CD4-positive, alpha-beta T cell treated with Interleukin-10 for 1 hour (primary cell): ENCODE measurements at regions not wholly inside any gene's neighbourhood (a gene's known extent, or its start where the extent isn't known, plus 50 kb on each side); places are given as distances from the start of the nearest gene placed in this dataset.
"Not testable (repeated sequence)": the region's sequence is repeated elsewhere in the genome, so short reads cannot be mapped to it uniquely, and the experiment has no call there.

ENCODE experiments used
- DNase-seq: peaks from one replicate; pipeline ENCODE4 v3.0.0-alpha.2; 2020

- DNase-seq: not testable (repeated sequence)
Observed at GRCh38 chr4:189654396-189654795, 286.3 kb upstream of the FRG1 start.

DNA sequence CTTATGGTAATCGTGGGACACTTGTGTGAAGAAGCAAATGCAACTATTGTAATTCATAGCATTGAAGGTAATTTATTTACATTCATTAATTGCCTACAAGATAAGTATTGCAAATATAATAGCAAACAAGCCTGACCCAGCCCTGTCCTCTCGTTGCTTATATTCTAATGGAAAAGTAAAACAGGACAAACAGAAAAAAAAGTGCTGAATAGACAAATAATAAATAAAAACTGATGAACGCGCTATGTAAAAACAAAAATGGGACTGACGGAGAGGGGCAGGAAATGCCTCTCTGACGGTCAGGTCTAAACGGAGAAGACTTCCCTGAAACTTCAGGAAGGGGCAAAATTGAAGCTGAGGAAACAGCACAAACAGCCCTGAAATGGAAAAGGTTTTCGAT is 284.9 kb upstream of the FRG1 start:
- DNase-seq: not testable (repeated sequence)

- no peak for DNase-seq
Observed at GRCh38 chr4:189656641-189657040, 284.0 kb upstream of the FRG1 start.

GRCh38 chr4:189658259-189658658 is 282.4 kb upstream of the FRG1 start:
- DNase-seq: not testable (repeated sequence)

GRCh38 chr4:189658831-189659230 is 281.8 kb upstream of the FRG1 start:
- not testable (repeated sequence) for DNase-seq

DNA sequence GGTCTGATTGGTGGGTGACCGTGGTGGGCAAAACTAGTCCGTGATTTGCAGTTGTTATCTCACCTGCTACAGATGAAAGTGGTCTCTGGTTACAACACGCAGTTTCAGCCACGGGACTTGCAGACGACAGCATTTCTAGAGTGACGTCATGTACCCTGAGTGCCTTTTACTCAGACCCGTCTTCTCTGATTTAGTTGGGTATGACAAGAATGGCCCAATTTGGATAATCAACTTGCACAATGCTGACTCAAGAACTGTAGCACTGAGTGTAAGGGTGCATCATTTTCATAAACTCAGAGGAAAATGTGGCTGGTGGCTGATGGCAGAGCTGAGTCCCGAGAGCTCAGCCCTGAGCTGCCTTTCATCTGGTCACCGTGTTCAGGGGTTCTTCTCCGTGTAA is 281.4 kb upstream of the FRG1 start:
- DNase-seq: no peak

GRCh38 chr4:189660722-189661360 is 279.8 kb upstream of the FRG1 start:
- no peak for DNase-seq

- no peak for DNase-seq
Observed at GRCh38 chr4:189664693-189665250, 275.9 kb upstream of the FRG1 start.

DNA sequence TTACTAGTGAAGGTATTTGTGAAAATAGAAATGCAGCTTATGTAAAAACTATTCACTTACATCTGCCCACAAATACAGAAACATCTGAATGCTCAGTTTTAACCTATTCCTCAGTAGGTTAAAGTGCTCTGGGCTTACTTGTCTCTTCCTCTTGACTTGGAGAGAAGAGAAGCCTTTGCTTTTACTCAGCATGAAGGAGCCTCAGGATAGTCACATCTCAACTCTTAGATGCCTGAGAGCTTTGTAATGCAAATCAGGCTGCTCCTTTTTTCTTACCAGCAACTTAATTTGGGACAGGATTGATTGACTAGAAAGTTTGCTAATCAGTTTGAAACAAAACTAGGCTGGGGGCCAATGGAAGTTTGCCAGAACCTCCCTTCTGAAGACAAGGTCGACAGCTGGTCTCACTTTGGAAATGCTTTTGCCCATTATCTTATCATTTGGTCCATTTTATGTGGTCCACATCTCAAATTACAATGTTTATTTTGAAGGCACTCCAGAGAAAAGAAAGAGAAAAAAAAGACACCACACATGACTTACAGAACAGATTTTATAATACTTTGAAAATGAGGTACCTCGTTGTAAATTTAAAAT is 274.9 kb upstream of the FRG1 start:
- not testable (repeated sequence) for DNase-seq

DNA sequence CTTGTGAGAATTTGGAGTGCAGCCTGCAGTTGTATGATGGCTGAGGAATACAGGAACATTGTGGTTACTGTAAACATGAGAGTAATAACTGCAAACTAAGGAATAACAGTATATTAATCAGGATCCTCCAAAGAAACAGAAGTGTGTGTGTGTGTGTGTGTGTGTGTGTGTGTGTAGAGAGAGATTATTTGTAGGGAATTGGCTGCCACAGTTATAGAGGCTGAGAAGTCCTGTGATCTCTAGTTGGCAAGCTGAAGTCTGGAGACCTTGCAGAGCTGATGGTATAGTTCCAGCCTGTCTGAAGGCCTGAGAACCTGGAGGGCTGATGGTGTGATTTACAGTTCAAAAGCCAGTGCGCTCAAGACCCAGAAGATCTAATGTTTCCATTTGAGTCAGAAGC is 273.3 kb upstream of the FRG1 start:
- not testable (repeated sequence) for DNase-seq

DNA sequence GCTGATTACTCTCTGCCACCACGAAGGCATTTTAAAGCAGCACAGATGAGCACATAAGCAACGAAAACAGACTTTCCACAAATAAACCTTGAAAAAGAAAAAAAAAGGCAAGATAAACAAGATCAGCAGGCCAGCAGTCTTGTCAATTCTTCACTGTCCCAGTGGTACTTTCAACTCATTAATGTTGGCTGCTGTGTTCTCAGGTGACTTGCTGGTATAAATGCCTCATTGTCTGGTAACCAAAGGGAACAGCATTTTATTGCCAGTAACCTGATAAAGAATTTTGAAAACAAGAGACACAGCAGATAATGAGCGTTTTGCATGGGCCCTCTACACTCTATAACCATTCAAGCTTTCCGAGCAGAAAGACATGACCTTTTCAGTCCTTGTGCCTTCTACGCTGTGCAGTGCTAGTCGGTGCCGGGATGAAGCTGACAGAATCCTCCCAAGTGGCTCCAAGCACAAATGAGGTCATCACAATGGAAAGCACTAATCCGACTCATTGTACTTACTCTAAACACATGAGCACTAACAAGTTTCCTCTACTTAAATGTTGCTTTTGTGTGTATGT is 242.9 kb upstream of the FRG1 start:
- DNase-seq: not testable (repeated sequence)

- DNase-seq: not testable (repeated sequence)
Observed at GRCh38 chr4:189703000-189703399, 237.7 kb upstream of the FRG1 start.

- not testable (repeated sequence) for DNase-seq
Observed at GRCh38 chr4:189706821-189707220, 233.9 kb upstream of the FRG1 start.

DNA sequence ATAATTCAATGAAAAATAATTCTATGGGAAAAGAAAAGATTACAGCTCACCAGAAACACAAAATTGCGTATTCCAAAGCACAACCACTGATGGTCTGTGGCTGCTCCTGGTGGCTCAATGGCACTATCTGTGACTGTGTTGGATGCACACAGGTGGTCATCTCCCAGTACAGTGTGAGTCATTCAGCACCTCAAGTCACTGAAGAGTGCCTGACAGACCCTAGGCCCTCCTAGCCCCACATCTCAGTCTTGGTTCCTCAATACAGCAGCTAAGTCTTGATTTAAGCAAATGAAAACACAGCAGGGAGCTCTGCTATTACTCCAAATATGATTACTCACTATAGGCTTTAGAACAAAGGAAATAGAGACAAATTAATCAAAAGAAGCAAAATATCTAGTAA is 233.4 kb upstream of the FRG1 start:
- not testable (repeated sequence) for DNase-seq

DNA sequence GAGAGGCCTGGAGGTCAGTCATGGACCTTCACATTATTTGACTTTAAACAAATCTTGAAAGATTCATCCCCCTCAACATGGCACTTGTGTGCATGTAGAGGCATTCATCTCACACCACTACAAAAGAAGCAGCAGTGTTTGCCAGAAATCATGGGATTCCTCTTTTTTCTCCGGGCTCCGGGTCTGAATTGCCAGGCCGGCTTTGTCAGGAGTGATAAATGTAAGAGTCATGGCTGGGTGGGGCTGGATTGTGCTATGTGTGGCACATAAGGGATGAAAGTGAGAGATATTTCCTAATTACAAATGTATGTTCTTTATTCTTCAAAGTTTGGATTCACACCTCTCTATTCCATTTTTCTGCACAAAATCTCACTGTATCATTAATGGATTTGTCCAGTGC is 228.7 kb upstream of the FRG1 start:
- not testable (repeated sequence) for DNase-seq

DNA sequence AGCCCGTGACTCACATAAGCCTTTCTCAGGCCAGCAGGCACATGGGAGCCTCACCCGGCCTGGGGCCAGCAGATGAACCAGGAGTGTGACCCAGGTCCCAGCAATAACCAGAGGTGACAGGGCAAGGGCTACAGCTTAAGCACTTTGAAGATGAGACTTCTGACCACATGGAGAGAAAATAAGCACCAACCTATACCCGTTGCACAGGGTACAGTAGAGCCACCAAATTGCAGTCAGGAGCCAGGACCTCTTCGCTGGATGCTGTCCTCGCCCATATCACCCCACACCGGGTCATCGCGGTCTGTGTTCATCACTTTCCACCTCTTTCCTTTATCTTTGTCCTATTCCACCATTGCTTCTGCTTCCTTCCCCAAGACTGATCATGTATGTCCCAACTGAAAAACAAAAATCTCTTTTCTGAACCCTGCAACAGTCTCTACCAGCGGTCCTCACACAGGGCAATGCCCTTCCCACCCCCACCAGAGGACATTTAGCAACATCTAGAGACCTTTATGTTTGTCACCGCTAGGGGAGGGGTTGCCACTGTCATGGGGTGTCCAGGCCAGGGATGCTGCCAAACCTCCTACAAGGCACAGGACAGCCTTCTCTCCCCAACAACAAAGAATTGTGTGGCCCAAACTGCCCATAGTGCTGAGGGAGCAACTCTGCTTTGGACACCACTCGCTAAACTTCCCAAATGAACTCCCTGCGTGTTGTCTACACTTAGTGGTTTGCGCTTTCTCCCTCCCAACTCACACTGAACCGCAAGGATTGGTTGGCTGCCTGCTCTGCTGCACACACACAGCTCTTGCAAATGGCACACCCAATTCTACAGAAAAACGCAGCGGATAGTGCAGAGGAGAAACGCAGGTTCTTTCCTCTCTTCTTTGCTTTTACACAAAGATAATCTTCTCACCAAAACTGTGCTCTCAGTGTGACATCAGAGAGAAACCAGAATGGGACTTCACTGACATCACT is 219.4 kb upstream of the FRG1 start:
- DNase-seq: not testable (repeated sequence)

DNA sequence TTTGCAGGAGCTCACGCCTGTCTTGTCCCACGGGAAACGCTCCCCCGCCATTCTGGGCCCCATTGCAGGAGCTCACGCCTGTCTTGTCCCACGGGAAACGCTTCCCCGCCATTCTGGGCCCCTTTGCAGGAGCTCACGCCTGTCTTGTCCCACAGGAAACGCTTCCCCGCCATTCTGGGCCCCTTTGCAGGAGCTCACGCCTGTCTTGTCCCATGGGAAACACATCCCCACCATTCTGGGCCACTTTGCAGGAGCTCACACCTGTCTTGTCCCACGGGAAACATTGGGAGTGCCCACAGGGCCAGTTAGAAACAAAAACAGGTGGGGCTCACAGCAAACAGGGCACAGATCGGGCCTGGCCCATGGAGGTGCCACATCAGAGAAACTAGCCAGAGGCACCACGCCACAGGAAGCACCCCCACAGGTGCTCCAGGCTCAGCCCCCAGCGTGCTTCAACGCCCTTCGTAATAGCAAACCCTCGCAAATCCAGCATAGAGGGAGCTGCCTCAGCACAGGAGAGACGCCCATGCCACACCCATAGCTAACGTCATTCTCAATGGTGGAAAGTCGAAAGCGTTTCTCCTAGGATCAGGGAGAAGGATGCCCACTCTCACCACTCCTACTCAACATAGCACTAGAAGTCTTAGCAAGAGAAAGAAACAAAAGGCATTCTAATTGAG is 218.2 kb upstream of the FRG1 start:
- not testable (repeated sequence) for DNase-seq

DNA sequence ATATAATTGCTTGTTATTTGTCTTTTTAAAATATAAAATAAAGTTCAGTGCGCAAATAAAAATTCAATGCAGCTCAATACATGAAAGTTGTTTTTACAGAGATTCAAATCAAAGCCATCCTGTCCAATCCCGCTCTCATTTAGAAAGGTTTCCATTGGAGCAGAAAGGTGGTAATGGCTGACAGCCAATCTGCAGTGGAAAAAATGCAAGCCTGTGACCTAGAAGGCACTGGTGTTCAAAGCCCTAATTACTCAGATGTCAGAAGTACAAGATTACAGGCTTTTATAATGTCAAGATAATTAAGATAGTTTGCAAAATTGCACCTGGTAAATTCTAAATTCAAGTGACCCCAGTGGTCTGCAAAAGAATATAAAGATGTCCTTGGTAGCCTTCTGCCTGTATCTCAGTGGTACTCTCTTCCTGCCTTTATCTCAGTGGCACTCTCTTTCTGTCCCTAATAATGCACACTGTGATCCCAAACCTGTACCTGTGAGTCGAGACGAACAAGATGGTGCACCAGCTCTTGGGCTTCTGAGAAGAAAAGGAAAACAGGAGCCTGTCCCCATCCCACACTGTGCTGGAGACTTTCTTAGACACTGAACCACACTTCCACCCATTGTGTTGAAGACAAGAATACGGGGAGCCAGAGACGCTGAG is 212.6 kb upstream of the FRG1 start:
- not testable (repeated sequence) for DNase-seq

- not testable (repeated sequence) for DNase-seq
Observed at GRCh38 chr4:189731989-189732388, 208.7 kb upstream of the FRG1 start.

GRCh38 chr4:189733507-189733906 is 207.2 kb upstream of the FRG1 start:
- DNase-seq: not testable (repeated sequence)

GRCh38 chr4:189734648-189735267 is 205.9 kb upstream of the FRG1 start:
- not testable (repeated sequence) for DNase-seq
